Right kidney (tissue), 1 donor: ENCODE measurements at regions not wholly inside any gene's neighbourhood (a gene's known extent, or its start where the extent isn't known, plus 50 kb on each side); places are given as distances from the start of the nearest gene placed in this dataset.

ENCODE experiments used
- DNase-seq: peaks from one replicate; pipeline ENCODE4 v3.0.0-alpha.2; 2016

- no peak for DNase-seq
These were observed 126.7 kb upstream of the PWP1 start for GRCh38 chr12:107558816-107559382.

- no peak for DNase-seq
These were observed 125.3 kb upstream of the PWP1 start for GRCh38 chr12:107560165-107560898.

GRCh38 chr12:107560899-107561285, 124.7 kb upstream of the PWP1 start:
- no peak for DNase-seq

GRCh38 chr12:107564946-107565345, 120.7 kb upstream of the PWP1 start:
- no peak for DNase-seq

- no peak for DNase-seq
These were observed 120.0 kb upstream of the PWP1 start for GRCh38 chr12:107565551-107565950.

- DNase-seq = no peak
These were observed 117.6 kb upstream of the PWP1 start for GRCh38 chr12:107567876-107568619.

GRCh38 chr12:107568718-107569117, 116.9 kb upstream of the PWP1 start:
- no peak for DNase-seq

- no peak for DNase-seq
These were observed 114.9 kb upstream of the PWP1 start for GRCh38 chr12:107570721-107571120.

GRCh38 chr12:107571492-107571891, 114.1 kb upstream of the PWP1 start:
- no peak for DNase-seq

GRCh38 chr12:107574691-107575090, 110.9 kb upstream of the PWP1 start:
- DNase-seq = no peak

GRCh38 chr12:107580750-107581618, 104.6 kb upstream of the PWP1 start:
- peak; percentile 49 for DNase-seq

GRCh38 chr12:107581619-107582015, 104.0 kb upstream of the PWP1 start:
- DNase-seq = no peak

- no peak for DNase-seq
These were observed 102.0 kb upstream of the PWP1 start for GRCh38 chr12:107583551-107583950.

GRCh38 chr12:107584563-107584962, 101.0 kb upstream of the PWP1 start:
- no peak for DNase-seq

GRCh38 chr12:107586256-107586970, 99.2 kb upstream of the PWP1 start:
- DNase-seq = no peak

GRCh38 chr12:107590413-107590812, 95.2 kb upstream of the PWP1 start:
- no peak for DNase-seq

- DNase-seq = no peak
These were observed 94.7 kb upstream of the PWP1 start for GRCh38 chr12:107590814-107591375.

GRCh38 chr12:107593713-107594381, 91.8 kb upstream of the PWP1 start:
- DNase-seq = no peak

- no peak for DNase-seq
These were observed 90.6 kb upstream of the PWP1 start for GRCh38 chr12:107594995-107595394.

GRCh38 chr12:107597695-107598410, 87.7 kb upstream of the PWP1 start:
- no peak for DNase-seq
